ENCODE measurements at regions not wholly inside any gene's neighbourhood (a gene's known extent, or its start where the extent isn't known, plus 50 kb on each side); places are given as distances from the start of the nearest gene placed in this dataset.

DNA sequence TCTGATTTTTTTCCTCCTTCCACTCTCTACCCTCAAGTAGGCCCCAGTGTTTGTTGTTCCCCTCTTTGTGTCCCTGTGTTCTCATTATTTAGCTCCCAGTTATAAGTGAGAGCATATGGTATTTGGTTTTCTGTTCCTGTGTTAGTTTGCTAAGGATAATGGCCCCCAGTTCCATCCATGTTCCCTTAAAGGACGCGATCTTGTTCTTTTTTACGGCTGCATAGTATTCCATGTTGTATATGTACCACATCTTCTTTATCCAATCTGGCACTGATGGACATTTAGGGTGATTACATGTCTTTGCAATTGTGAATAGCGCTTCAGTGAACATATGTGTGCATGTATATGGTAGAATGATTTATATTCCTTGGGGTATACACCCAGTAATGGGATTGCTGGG lies 54.5 kb upstream of the BTC start:
- no peak for DNase-seq (ENCODE audit: low spot score)
- ATAC-seq (ENCODE audit: low FRiP score): no peak
- TF ChIP-seq, protein P1, sequence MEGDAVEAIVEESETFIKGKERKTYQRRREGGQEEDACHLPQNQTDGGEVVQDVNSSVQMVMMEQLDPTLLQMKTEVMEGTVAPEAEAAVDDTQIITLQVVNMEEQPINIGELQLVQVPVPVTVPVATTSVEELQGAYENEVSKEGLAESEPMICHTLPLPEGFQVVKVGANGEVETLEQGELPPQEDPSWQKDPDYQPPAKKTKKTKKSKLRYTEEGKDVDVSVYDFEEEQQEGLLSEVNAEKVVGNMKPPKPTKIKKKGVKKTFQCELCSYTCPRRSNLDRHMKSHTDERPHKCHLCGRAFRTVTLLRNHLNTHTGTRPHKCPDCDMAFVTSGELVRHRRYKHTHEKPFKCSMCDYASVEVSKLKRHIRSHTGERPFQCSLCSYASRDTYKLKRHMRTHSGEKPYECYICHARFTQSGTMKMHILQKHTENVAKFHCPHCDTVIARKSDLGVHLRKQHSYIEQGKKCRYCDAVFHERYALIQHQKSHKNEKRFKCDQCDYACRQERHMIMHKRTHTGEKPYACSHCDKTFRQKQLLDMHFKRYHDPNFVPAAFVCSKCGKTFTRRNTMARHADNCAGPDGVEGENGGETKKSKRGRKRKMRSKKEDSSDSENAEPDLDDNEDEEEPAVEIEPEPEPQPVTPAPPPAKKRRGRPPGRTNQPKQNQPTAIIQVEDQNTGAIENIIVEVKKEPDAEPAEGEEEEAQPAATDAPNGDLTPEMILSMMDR (IDR thresholded peaks at IDR 0.05): no peak

DNA sequence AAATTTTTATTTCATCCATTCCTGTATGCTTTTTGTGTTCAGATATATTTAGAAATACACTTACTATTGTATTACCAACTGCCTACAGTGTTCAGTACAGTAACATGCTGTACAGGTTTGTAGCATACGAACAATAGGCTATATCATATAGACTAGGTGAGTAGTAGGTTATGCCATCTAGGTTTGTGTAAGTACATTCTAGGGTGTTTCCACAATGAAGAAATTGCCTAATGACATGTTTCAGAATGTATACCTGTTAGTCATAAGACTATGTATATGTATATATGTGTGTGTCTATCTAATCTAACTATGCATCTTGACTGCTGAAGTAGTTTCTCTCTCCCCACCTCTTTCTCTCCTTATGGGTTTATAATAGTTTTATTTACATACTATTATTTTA lies 51.5 kb upstream of the BTC start:
- no peak for ATAC-seq (ENCODE audit: low FRiP score)
- TF ChIP-seq, protein P1 (IDR thresholded peaks at IDR 0.05): no peak
- no peak for DNase-seq (ENCODE audit: low spot score)
